IMR-90 (cell line): ENCODE measurements at regions not wholly inside any gene's neighbourhood (a gene's known extent, or its start where the extent isn't known, plus 50 kb on each side); places are given as distances from the start of the nearest gene placed in this dataset.

Experiments used
- ATAC-seq: fragments of 200-7000 bp; cut with Tn5 transposase; 2 replicates; pipeline ENCODE4 v1.9.1; 2020; ENCODE audit warnings: low read depth, mild to moderate bottlenecking, moderate library complexity
- BruUV-seq: library from RNA; stranded (reverse); fragments of 400-500 nt; replicated peaks from 2 replicates; lab custom pipeline; 2021; lab: Mats Ljungman, UMichigan
- CTCF ChIA-PET: fragments of 300-600 bp; formaldehyde crosslinking; extraction: SDS; loops from one replicate; lab custom pipeline; 2021; ENCODE audit warnings: antibody characterized with exemption; lab: Yijun Ruan, JAX
- POLR2A ChIA-PET: fragments of 300-600 bp; sonication (Branson Sonifier 250); formaldehyde crosslinking; loops from one replicate; lab custom pipeline; 2022; ENCODE audit warnings: antibody characterized with exemption; ENCODE audit not compliant: unreplicated experiment; lab: Charles Lee
- DNase-seq: peaks from one replicate; pipeline ENCODE4 v3.0.0; 2013
- H2AFZ ChIP-seq: replicated peaks from 2 replicates; pipeline ENCODE3; 2013; ENCODE audit warnings: low read length, mild to moderate bottlenecking; ENCODE audit not compliant: poor library complexity
- H2AK5ac ChIP-seq: 2 replicates; pipeline ENCODE4 v1.6.1; 2013; ENCODE audit warnings: low read depth, low read length, inconsistent platforms
- H2AK9ac ChIP-seq: replicated peaks from 2 replicates; pipeline ENCODE3; 2013; ENCODE audit warnings: mild to moderate bottlenecking, low read depth, low read length, moderate library complexity; ENCODE audit not compliant: poor library complexity
- H2BK120ac ChIP-seq: 2 replicates; pipeline ENCODE4 v1.6.1; 2013; ENCODE audit warnings: low read depth, low read length, inconsistent platforms
- H2BK15ac ChIP-seq: 3 replicates; pipeline ENCODE4 v1.6.1; 2013; ENCODE audit warnings: low read depth, low read length, inconsistent platforms
- H2BK20ac ChIP-seq: 2 replicates; pipeline ENCODE4 v1.6.1; 2013; ENCODE audit warnings: low read depth, mild to moderate bottlenecking, inconsistent platforms, low read length, moderate library complexity
- H2BK5ac ChIP-seq: 2 replicates; pipeline ENCODE4 v1.6.1; 2013; ENCODE audit warnings: mild to moderate bottlenecking, low read depth, low read length, inconsistent platforms; ENCODE audit not compliant: poor library complexity, severe bottlenecking
- H3K14ac ChIP-seq: replicated peaks from 2 replicates; pipeline ENCODE4 v1.6.1; 2013; ENCODE audit warnings: low read depth, low read length, inconsistent platforms
- H3K18ac ChIP-seq: 2 replicates; pipeline ENCODE4 v1.6.1; 2013; ENCODE audit warnings: low read depth, low read length, control low read depth
- H3K23ac ChIP-seq: 2 replicates; pipeline ENCODE4 v1.6.1; 2013; ENCODE audit warnings: low read depth, low read length, inconsistent platforms
- H3K27ac ChIP-seq: 2 replicates; pipeline ENCODE4 v1.5.1; 2013; ENCODE audit warnings: mild to moderate bottlenecking, control low read depth, low read length; ENCODE audit not compliant: insufficient read depth
- H3K27me3 ChIP-seq: 2 replicates; pipeline ENCODE4 v1.6.1; 2013; ENCODE audit warnings: low read length; ENCODE audit not compliant: control insufficient read depth, insufficient read depth
- H3K36me3 ChIP-seq: 2 replicates; pipeline ENCODE4 v1.6.1; 2013; ENCODE audit warnings: low read length, mixed read lengths; ENCODE audit not compliant: control insufficient read depth, insufficient read depth
- H3K4ac ChIP-seq: 2 replicates; pipeline ENCODE4 v1.6.1; 2013; ENCODE audit warnings: low read depth, low read length, inconsistent platforms
- H3K4me1 ChIP-seq: 2 replicates; pipeline ENCODE4 v1.6.1; 2013; ENCODE audit warnings: low read length, mixed read lengths; ENCODE audit not compliant: control insufficient read depth, insufficient read depth
- H3K4me2 ChIP-seq: 2 replicates; pipeline ENCODE4 v1.6.1; 2013; ENCODE audit warnings: low read depth, mild to moderate bottlenecking, control low read depth, low read length, moderate library complexity
- H3K4me3 ChIP-seq: 2 replicates; pipeline ENCODE4 v1.5.1; 2013; ENCODE audit warnings: low read depth, mild to moderate bottlenecking, control low read depth, low read length, moderate library complexity; ENCODE audit not compliant: insufficient read depth
- H3K56ac ChIP-seq: 2 replicates; pipeline ENCODE4 v1.6.1; 2013; ENCODE audit warnings: low read length, inconsistent platforms; ENCODE audit not compliant: insufficient read depth; ENCODE audit errors: extremely low read depth
- H3K79me1 ChIP-seq, 2 experiments: 2 replicates each; pipeline ENCODE4 v1.6.1; 2013; ENCODE audit warnings: low read length in 2 of 2, inconsistent platforms in 1 of 2, low read depth in 1 of 2
- H3K9ac ChIP-seq: 2 replicates; pipeline ENCODE4 v1.6.1; 2013; ENCODE audit warnings: low read depth, low read length, control low read depth
- H3K9me1 ChIP-seq: 2 replicates; pipeline ENCODE4 v1.6.1; 2013; ENCODE audit warnings: low read length, inconsistent platforms; ENCODE audit not compliant: insufficient read depth
- H3K9me3 ChIP-seq: 2 replicates; pipeline ENCODE4 v1.6.1; 2013; ENCODE audit warnings: low read length; ENCODE audit not compliant: control insufficient read depth, insufficient read depth
- H4K20me1 ChIP-seq: 2 replicates; pipeline ENCODE4 v1.6.1; 2013; ENCODE audit warnings: low read length, inconsistent platforms; ENCODE audit not compliant: insufficient read depth
- H4K5ac ChIP-seq: 2 replicates; pipeline ENCODE4 v1.6.1; 2013; ENCODE audit warnings: mild to moderate bottlenecking, low read depth, low read length, control low read depth
- H4K8ac ChIP-seq, 2 experiments: 2 replicates each; pipeline ENCODE4 v1.6.1; 2013; ENCODE audit warnings: low read depth in 2 of 2, low read length in 2 of 2, control low read depth in 1 of 2, inconsistent platforms in 1 of 2
- H4K91ac ChIP-seq: 2 replicates; pipeline ENCODE4 v1.6.1; 2013; ENCODE audit warnings: low read depth, low read length, inconsistent platforms; ENCODE audit not compliant: insufficient read depth
- BHLHE40 ChIP-seq: fragments of 150-350 bp; IDR thresholded peaks from 2 replicates; pipeline ENCODE4 v1.6.1; 2016; ENCODE audit warnings: mild to moderate bottlenecking, low read depth, low read length
- CEBPB ChIP-seq: IDR thresholded peaks from 2 replicates; pipeline ENCODE4 v1.6.1; 2012; ENCODE audit warnings: low read depth, low read length, improper control_type of control experiment
- CHD1 ChIP-seq: IDR thresholded peaks from 2 replicates; pipeline ENCODE4 v1.6.1; 2012; ENCODE audit warnings: low read depth, low read length, improper control_type of control experiment
- ELK1 ChIP-seq: fragments of 150-350 bp; IDR thresholded peaks from 2 replicates; pipeline ENCODE4 v1.6.1; 2016; ENCODE audit warnings: low read depth, mild to moderate bottlenecking, low read length, moderate library complexity, borderline replicate concordance
- FOS ChIP-seq: fragments of 150-350 bp; IDR thresholded peaks from 2 replicates; pipeline ENCODE4 v1.6.1; 2016; ENCODE audit warnings: low read depth, low read length
- MAFK ChIP-seq: IDR thresholded peaks from 2 replicates; pipeline ENCODE4 v1.6.1; 2012; ENCODE audit warnings: low read depth, low read length, improper control_type of control experiment
- MAZ ChIP-seq: IDR thresholded peaks from 2 replicates; pipeline ENCODE4 v1.6.1; 2012; ENCODE audit warnings: low read depth, mild to moderate bottlenecking, low read length, improper control_type of control experiment, moderate library complexity, borderline replicate concordance
- MXI1 ChIP-seq: IDR thresholded peaks from 2 replicates; pipeline ENCODE4 v1.6.1; 2012; ENCODE audit warnings: low read depth, mild to moderate bottlenecking, low read length, moderate library complexity, borderline replicate concordance
- NFE2L2 ChIP-seq: fragments of 150-350 bp; IDR thresholded peaks from 2 replicates; pipeline ENCODE4 v1.6.1; 2016; ENCODE audit warnings: low read depth, mild to moderate bottlenecking, low read length
- RAD21 ChIP-seq: IDR thresholded peaks from 2 replicates; pipeline ENCODE4 v1.6.1; 2012; ENCODE audit warnings: low read length, improper control_type of control experiment
- RCOR1 ChIP-seq: IDR thresholded peaks from 2 replicates; pipeline ENCODE4 v1.6.1; 2012; ENCODE audit warnings: mild to moderate bottlenecking, low read length, improper control_type of control experiment; ENCODE audit not compliant: insufficient replicate concordance
- RFX5 ChIP-seq: IDR thresholded peaks from 2 replicates; pipeline ENCODE4 v1.8.0; 2012; ENCODE audit warnings: low read depth, mild to moderate bottlenecking, low read length, moderate library complexity
- USF2 ChIP-seq: fragments of 150-350 bp; IDR thresholded peaks from 2 replicates; pipeline ENCODE4 v1.6.1; 2017; ENCODE audit warnings: mild to moderate bottlenecking, antibody characterized with exemption, low read length, low read depth
- WGBS, 2 experiments: methylation state at CpG; one replicate each; pipeline versions ENCODE4 v1.1.5 to v1.1.7; 2013; ENCODE audit warnings: missing lambda C conversion rate in 2 of 2; ENCODE audit not compliant: insufficient read length in 1 of 2; ENCODE audit errors: extremely low coverage in 2 of 2; 5-methylcytosine and 5-hydroxymethylcytosine counted together
- dilution Hi-C: fragments of 300-500 bp; cut with HindIII; formaldehyde crosslinking; loops from one replicate; pipeline ENCODE4 v1.14.3; 2018; ENCODE audit warnings: low sequenced_read_pairs; ENCODE audit not compliant: unreplicated experiment
- in situ Hi-C: fragments of 300-500 bp; cut with MboI; formaldehyde crosslinking; loops from 3 replicates; pipeline ENCODE4 v1.14.3; 2019; ENCODE audit warnings: low sequenced_read_pairs, inconsistent platforms, mixed read lengths
- intact Hi-C: fragments of 100-400 bp; cut with micrococcal nuclease; formaldehyde crosslinking; loops from 2 replicates; pipeline ENCODE4 v1.10.0; 2022

GRCh38 chr12:114936148-114937079 is 252.4 kb upstream of the TBX3 start:
- no TSS peak for BruUV-seq
- Histone ChIP-seq H2AK5ac (peak overlapping the region; percentile 59; the same call in 1 of the 2 replicates), H3K4me1 (peaks cover 7% of the 10 kb centered on the region), H2AK9ac (no peak overlapping the region), H4K91ac (peak overlapping the region; percentile 64), H3K4me3 (no peak overlapping the region), H3K18ac (peak overlapping the region; percentile 16; the same call in 1 of the 2 replicates), H4K8ac (peak overlapping the region in 1 of 2 experiments; percentile 73; a peak in 3 of 4 replicates), H2BK120ac (peak overlapping the region; percentile 57), H3K9me3 (no peaks in the 10 kb centered on the region; the same call in 1 of the 2 replicates), H2BK15ac (peak overlapping the region; percentile 39; the same call in 1 of the 3 replicates), H2BK20ac (peak overlapping the region; percentile 45), H3K27ac (no peak overlapping the region; the same call in 1 of the 2 replicates), H3K4ac (peak overlapping the region; percentile 62), H3K14ac (peak overlapping the region; percentile 25; the same call in 1 of the 2 replicates), H3K23ac (no peak overlapping the region), H2BK5ac (peak overlapping the region; percentile 3), H2AFZ (no peak overlapping the region), H3K56ac (no peak overlapping the region), H3K27me3 (no peaks in the 10 kb centered on the region), H3K9ac (no peak overlapping the region), H4K20me1 (no peaks in the 10 kb centered on the region), H3K36me3 (no peaks in the 10 kb centered on the region), H3K4me2 (no peak overlapping the region), H3K79me1 (no peaks in the 10 kb centered on the region), H4K5ac (no peak overlapping the region), H3K9me1 (peaks cover 6% of the 10 kb centered on the region)
- intact Hi-C loops = no loop called here
- ChIA-PET CTCF (interaction anchor here (0.5 to 1.2 kb wide), 2 partner anchors 13 to 43 kb away, joined by 3 to 4 read pairs; no protein-coding TSS in a partner anchor), POLR2A (no interaction called here)
- WGBS, 2 experiments = no CpG with 5 or more reads among the region's 11 CpGs
- dilution Hi-C loops = no loop called here
- in situ Hi-C loops = no loop called here
- TF ChIP-seq USF2 = peak; percentile 39; the same call in 1 of the 2 replicates
- peak; percentile 57; the same call in 1 of the 2 replicates for TF ChIP-seq FOS
- TF ChIP-seq CEBPB = 0 out of 2 replicates have a peak, but pooled peaks have one; percentile 7
- no peak for TF ChIP-seq MAZ
- TF ChIP-seq BHLHE40 = no peak
- no peak for TF ChIP-seq RCOR1
- TF ChIP-seq NFE2L2 = no peak
- TF ChIP-seq RFX5 = no peak
- peak; percentile 31; the same call in 1 of the 2 replicates for TF ChIP-seq MAFK
- no peak for TF ChIP-seq CHD1
- TF ChIP-seq ELK1 = no peak
- TF ChIP-seq RAD21 = no peak
- TF ChIP-seq MXI1 = no peak
- DNase-seq (peak; percentile 85), ATAC-seq (0 out of 2 replicates have a peak, but pooled peaks have one; percentile 6)
